ENCODE measurements at regions not wholly inside any gene's neighbourhood (a gene's known extent, or its start where the extent isn't known, plus 50 kb on each side); places are given as distances from the start of the nearest gene placed in this dataset.

DNA sequence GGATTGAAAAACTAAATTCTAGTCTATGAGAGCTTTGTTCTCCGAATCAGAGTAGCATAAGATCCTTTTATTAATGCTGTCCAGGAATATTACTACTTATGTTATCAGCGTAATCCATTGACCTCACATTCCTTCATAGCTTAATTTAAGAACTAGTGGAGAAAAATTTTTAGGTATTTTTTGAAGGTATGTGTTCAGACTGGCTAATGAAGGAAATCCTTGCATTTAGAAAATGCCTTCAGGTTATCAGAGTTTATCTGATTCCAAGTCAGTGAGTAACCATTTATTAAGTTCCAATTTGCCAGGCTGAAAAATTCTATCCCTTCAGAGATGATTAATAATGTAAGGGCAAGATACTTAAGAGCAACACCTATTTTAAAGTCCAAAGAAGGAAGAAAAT lies 338.2 kb upstream of the B3GALT2 start:
- H2AFZ ChIP-seq (ENCODE audit: low read depth, low read length) = no peak overlapping the region
- no peaks in the 10 kb centered on the region for H4K20me1 ChIP-seq (replicated peaks; ENCODE audit: control insufficient read depth, extremely low read depth, insufficient read depth, low read length)
- ChIA-PET CTCF (interaction anchor here (1.1 to 1.7 kb wide), 3 partner anchors 8 to 11 kb away, joined by 3 to 4 read pairs (median 3); no protein-coding TSS in a partner anchor), POLR2A (no interaction called here)
- H3K4me1 ChIP-seq (ENCODE audit: control insufficient read depth, extremely low read depth, insufficient read depth, low read length) = no peaks in the 10 kb centered on the region
- DNase-seq (ENCODE audit: low read depth, low spot score) (no peak), FAIRE-seq (no peak)
- H3K9me3 ChIP-seq (replicated peaks; ENCODE audit: control insufficient read depth, insufficient read depth, low read length) = no peaks in the 10 kb centered on the region
- H3K36me3 ChIP-seq (ENCODE audit: control insufficient read depth in 2 of 2, extremely low read depth in 1 of 2, insufficient read depth in 2 of 2, low read length in 2 of 2) = no peaks in the 10 kb centered on the region
- H3K4me2 ChIP-seq (ENCODE audit: insufficient read depth, low read length) = no peak overlapping the region
- H3K79me2 ChIP-seq (ENCODE audit: control insufficient read depth, insufficient read depth, low read length) = no peaks in the 10 kb centered on the region
- no peak overlapping the region for H3K4me3 ChIP-seq (replicated peaks in 1 of 3; ENCODE audit: insufficient read depth in 1 of 3, low read depth in 1 of 3, low read length in 3 of 3)
- no peaks in the 10 kb centered on the region for H3K27me3 ChIP-seq (ENCODE audit: control insufficient read depth in 2 of 2, insufficient read depth in 2 of 2, low read length in 2 of 2)
- TF ChIP-seq GATA2 (IDR thresholded peaks at IDR 0.05; ENCODE audit: insufficient read depth, insufficient read length, low read depth, low read length) (no peak), FOS (IDR thresholded peaks at IDR 0.05; ENCODE audit: borderline replicate concordance, insufficient read depth, low read length) (no peak), POLR2AphosphoS5 (IDR thresholded peaks at IDR 0.05; ENCODE audit: insufficient read depth, low read depth, low read length) (no peak), MYC (IDR thresholded peaks at IDR 0.05; ENCODE audit: low read depth, low read length) (no peak), EZH2 (IDR thresholded peaks at IDR 0.05; ENCODE audit: borderline replicate concordance, low read depth, low read length, severe bottlenecking) (no peak), POLR2A (IDR thresholded peaks at IDR 0.05; ENCODE audit: low read depth, low read length) (no peak), JUN (IDR thresholded peaks at IDR 0.05; ENCODE audit: borderline replicate concordance, insufficient read depth, insufficient read length, low read depth) (no peak)
- TF ChIP-seq, protein P1, sequence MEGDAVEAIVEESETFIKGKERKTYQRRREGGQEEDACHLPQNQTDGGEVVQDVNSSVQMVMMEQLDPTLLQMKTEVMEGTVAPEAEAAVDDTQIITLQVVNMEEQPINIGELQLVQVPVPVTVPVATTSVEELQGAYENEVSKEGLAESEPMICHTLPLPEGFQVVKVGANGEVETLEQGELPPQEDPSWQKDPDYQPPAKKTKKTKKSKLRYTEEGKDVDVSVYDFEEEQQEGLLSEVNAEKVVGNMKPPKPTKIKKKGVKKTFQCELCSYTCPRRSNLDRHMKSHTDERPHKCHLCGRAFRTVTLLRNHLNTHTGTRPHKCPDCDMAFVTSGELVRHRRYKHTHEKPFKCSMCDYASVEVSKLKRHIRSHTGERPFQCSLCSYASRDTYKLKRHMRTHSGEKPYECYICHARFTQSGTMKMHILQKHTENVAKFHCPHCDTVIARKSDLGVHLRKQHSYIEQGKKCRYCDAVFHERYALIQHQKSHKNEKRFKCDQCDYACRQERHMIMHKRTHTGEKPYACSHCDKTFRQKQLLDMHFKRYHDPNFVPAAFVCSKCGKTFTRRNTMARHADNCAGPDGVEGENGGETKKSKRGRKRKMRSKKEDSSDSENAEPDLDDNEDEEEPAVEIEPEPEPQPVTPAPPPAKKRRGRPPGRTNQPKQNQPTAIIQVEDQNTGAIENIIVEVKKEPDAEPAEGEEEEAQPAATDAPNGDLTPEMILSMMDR (IDR thresholded peaks at IDR 0.05; ENCODE audit: extremely low read depth in 1 of 2, insufficient read depth in 1 of 2, low read depth in 1 of 2, low read length in 2 of 2) = no peak
- TF ChIP-seq, protein P2, sequence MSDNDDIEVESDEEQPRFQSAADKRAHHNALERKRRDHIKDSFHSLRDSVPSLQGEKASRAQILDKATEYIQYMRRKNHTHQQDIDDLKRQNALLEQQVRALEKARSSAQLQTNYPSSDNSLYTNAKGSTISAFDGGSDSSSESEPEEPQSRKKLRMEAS (IDR thresholded peaks at IDR 0.05; ENCODE audit: insufficient read depth, insufficient read length) = no peak
- dilution Hi-C loops (cut with MboI; ENCODE audit: extremely low pct_ligation_motif_present, low sequenced_read_pairs) = no loop called here
- intact Hi-C loops (cut with micrococcal nuclease) = no loop called here
- H3K27ac ChIP-seq (ENCODE audit: insufficient read depth, low read depth, low read length) = no peak overlapping the region
- no peaks in the 10 kb centered on the region for H3K9me1 ChIP-seq (replicated peaks; ENCODE audit: control insufficient read depth, extremely low read depth, insufficient read depth, low read length)
- BruUV-seq (replicated peaks) = no TSS peak
- H3K9ac ChIP-seq (replicated peaks; ENCODE audit: extremely low read depth, insufficient read depth, low read length) = no peak overlapping the region
